ENCODE measurements at regions not wholly inside any gene's neighbourhood (a gene's known extent, or its start where the extent isn't known, plus 50 kb on each side); places are given as distances from the start of the nearest gene placed in this dataset.

GRCh38 chr18:8943900-8944870 is 158.3 kb upstream of the NDUFV2 start:
- TF ChIP-seq, protein P1, sequence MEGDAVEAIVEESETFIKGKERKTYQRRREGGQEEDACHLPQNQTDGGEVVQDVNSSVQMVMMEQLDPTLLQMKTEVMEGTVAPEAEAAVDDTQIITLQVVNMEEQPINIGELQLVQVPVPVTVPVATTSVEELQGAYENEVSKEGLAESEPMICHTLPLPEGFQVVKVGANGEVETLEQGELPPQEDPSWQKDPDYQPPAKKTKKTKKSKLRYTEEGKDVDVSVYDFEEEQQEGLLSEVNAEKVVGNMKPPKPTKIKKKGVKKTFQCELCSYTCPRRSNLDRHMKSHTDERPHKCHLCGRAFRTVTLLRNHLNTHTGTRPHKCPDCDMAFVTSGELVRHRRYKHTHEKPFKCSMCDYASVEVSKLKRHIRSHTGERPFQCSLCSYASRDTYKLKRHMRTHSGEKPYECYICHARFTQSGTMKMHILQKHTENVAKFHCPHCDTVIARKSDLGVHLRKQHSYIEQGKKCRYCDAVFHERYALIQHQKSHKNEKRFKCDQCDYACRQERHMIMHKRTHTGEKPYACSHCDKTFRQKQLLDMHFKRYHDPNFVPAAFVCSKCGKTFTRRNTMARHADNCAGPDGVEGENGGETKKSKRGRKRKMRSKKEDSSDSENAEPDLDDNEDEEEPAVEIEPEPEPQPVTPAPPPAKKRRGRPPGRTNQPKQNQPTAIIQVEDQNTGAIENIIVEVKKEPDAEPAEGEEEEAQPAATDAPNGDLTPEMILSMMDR (conservative IDR thresholded peaks at IDR 0.05; ENCODE audit: low read depth, low read length): no peak
- DNase-seq (ENCODE audit: low read depth): peak; percentile 84
- no peak overlapping the region for H3K4me3 ChIP-seq (ENCODE audit: low read depth, low read length)

DNA sequence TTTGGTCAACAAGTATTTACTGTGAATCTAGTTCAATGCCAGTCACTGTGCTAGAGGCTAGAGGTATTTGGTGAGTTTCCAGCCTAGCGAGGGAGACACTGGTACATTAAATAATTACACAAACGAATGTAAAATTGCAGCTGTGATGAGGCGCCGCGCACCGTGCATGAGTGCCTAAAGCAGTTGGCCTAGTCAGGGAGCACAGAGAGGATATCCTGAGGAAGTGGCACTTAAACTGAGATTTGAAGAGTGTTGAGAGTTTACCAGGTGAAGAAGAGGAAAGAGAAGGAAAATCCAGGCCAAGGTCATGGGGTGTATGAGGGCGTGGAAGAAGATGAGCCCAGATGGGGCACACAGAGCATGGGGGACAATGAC is 157.6 kb upstream of the NDUFV2 start:
- TF ChIP-seq, protein P1 (conservative IDR thresholded peaks at IDR 0.05; ENCODE audit: low read depth, low read length): no peak

DNA sequence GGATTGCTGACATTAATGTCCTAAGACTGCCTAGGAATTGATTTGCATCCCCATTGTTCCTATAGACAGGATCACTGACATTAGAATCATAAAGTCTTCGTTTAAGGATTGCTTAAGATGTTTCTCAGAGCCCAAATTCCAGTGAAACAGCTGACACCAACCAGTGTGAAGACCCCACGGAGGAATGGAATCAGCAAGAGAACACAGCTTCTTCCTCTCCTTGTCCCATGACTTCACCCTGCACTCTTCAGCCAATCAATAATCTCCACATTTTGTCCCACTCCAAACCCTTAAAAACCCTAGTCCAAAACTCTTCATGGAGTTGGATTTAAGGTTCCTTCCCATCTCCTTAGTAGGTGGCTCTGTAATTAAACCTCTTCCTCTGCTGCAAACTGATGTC is 157.0 kb upstream of the NDUFV2 start:
- TF ChIP-seq, protein P1 (conservative IDR thresholded peaks at IDR 0.05; ENCODE audit: low read depth, low read length): no peak
- DNase-seq (ENCODE audit: low read depth): peak; percentile 48
- H3K4me3 ChIP-seq (ENCODE audit: low read depth, low read length): no peak overlapping the region

More for the DNA sequence above, 157.6 kb upstream of the NDUFV2 start:
- no peak for DNase-seq (ENCODE audit: low read depth)
- no peak overlapping the region for H3K4me3 ChIP-seq (ENCODE audit: low read depth, low read length)

GRCh38 chr18:8946066-8946838 is 156.2 kb upstream of the NDUFV2 start:
- peak; percentile 97 for DNase-seq (ENCODE audit: low read depth)
- no peak overlapping the region for H3K4me3 ChIP-seq (ENCODE audit: low read depth, low read length)
- TF ChIP-seq, protein P1 (conservative IDR thresholded peaks at IDR 0.05; ENCODE audit: low read depth, low read length): no peak

DNA sequence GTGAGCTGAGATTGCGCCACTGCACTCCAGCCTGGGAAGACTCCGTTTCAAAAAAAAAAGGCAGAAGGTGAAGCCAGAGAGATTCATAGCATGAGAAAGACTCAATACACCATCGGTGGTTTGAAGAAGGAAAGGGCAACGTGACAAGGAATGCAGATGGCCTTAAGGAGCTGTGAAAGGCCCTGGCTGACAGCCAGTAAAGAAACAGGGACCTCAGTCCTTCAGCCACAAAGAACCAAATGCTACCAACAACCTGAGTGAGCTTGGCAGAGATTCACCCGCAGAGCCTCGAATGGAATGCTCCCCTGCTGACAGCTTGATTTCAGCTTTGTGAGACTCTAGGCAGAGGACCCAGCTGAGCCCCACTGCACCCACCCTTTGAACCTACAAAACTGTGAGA is 154.9 kb upstream of the NDUFV2 start:
- TF ChIP-seq, protein P1 (conservative IDR thresholded peaks at IDR 0.05; ENCODE audit: low read depth, low read length): no peak
- H3K4me3 ChIP-seq (ENCODE audit: low read depth, low read length): no peak overlapping the region
- DNase-seq (ENCODE audit: low read depth): peak; percentile 39

DNA sequence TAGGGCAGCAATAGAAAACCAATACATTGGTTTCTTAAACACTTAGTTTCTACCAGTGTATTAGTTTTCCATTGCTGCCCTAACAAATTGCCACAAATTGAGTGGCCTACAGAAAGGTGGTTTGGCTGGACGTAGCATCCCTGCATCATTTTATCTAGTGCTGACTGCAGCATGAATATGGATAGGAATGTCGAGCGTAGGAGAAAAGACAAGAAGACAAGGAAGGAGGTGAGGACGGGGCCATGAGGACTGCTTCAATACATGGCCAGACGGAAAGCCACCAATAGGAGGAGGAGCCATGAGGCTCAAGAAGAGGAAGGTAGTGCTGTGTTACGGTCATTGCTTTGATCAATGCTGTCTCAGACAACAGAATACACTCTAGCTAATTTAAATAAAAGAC is 154.5 kb upstream of the NDUFV2 start:
- TF ChIP-seq, protein P1 (conservative IDR thresholded peaks at IDR 0.05; ENCODE audit: low read depth, low read length): no peak
- no peak overlapping the region for H3K4me3 ChIP-seq (ENCODE audit: low read depth, low read length)
- DNase-seq (ENCODE audit: low read depth): no peak

Measured in choroid plexus epithelial cell (primary cell).